ENCODE measurements at regions not wholly inside any gene's neighbourhood (a gene's known extent, or its start where the extent isn't known, plus 50 kb on each side); places are given as distances from the start of the nearest gene placed in this dataset.

DNA sequence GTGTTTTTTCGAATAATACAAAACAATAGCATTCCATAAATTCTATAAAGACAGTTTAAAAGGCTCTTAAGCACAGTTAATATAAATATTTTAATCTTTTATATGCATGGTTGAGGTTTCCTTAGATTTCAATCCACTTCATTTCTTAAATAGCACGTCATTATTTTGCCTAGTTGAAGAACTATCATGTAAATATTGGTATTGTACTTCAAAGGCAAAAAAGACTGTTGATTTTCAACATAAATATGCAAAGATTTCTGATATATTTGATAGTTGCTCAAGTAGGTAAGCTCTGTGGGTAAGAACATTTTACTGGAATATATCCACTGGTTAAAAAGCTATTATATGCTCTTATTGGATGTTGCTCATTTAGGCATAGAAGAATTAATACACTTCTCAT, 458.6 kb downstream of the NR2F1-AS1 start:
- no peak overlapping the region for H3K4me3 ChIP-seq (ENCODE audit: low read depth, low read length)
- no peak for DNase-seq (ENCODE audit: low read depth)
- TF ChIP-seq, protein P1, sequence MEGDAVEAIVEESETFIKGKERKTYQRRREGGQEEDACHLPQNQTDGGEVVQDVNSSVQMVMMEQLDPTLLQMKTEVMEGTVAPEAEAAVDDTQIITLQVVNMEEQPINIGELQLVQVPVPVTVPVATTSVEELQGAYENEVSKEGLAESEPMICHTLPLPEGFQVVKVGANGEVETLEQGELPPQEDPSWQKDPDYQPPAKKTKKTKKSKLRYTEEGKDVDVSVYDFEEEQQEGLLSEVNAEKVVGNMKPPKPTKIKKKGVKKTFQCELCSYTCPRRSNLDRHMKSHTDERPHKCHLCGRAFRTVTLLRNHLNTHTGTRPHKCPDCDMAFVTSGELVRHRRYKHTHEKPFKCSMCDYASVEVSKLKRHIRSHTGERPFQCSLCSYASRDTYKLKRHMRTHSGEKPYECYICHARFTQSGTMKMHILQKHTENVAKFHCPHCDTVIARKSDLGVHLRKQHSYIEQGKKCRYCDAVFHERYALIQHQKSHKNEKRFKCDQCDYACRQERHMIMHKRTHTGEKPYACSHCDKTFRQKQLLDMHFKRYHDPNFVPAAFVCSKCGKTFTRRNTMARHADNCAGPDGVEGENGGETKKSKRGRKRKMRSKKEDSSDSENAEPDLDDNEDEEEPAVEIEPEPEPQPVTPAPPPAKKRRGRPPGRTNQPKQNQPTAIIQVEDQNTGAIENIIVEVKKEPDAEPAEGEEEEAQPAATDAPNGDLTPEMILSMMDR (IDR thresholded peaks at IDR 0.05; ENCODE audit: insufficient read depth, low read depth, low read length): no peak

DNA sequence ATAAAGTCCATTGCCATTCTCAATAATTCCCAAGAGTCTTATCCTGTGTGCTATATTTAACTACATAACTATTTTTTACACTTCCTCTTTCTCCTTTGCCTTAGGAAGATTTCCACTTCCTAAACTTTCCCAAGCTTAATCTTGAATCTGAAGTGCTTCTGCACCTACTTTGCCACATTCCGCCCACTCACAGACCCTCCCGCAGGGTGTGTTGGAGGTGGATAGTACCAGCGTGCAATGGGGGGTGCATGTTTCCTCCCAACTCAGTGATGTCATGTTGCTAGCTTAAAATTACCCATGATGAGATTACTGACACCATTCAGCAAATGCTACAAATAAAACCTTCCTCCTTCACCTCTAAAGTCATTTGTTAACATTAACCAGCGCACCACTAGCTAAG, 460.2 kb downstream of the NR2F1-AS1 start:
- TF ChIP-seq, protein P1 (IDR thresholded peaks at IDR 0.05; ENCODE audit: insufficient read depth, low read depth, low read length): no peak
- no peak for DNase-seq (ENCODE audit: low read depth)
- H3K4me3 ChIP-seq (ENCODE audit: low read depth, low read length): no peak overlapping the region

- TF ChIP-seq, protein P1 (IDR thresholded peaks at IDR 0.05; ENCODE audit: insufficient read depth, low read depth, low read length): no peak
- H3K4me3 ChIP-seq (ENCODE audit: low read depth, low read length): no peak overlapping the region
- no peak for DNase-seq (ENCODE audit: low read depth)
Observed at GRCh38 chr5:93120051-93120450, 461.0 kb downstream of the NR2F1-AS1 start.

- DNase-seq (ENCODE audit: low read depth): no peak
- no peak overlapping the region for H3K4me3 ChIP-seq (ENCODE audit: low read depth, low read length)
- TF ChIP-seq, protein P1 (IDR thresholded peaks at IDR 0.05; ENCODE audit: insufficient read depth, low read depth, low read length): no peak
Observed at GRCh38 chr5:93117751-93118531, 463.1 kb downstream of the NR2F1-AS1 start.

DNA sequence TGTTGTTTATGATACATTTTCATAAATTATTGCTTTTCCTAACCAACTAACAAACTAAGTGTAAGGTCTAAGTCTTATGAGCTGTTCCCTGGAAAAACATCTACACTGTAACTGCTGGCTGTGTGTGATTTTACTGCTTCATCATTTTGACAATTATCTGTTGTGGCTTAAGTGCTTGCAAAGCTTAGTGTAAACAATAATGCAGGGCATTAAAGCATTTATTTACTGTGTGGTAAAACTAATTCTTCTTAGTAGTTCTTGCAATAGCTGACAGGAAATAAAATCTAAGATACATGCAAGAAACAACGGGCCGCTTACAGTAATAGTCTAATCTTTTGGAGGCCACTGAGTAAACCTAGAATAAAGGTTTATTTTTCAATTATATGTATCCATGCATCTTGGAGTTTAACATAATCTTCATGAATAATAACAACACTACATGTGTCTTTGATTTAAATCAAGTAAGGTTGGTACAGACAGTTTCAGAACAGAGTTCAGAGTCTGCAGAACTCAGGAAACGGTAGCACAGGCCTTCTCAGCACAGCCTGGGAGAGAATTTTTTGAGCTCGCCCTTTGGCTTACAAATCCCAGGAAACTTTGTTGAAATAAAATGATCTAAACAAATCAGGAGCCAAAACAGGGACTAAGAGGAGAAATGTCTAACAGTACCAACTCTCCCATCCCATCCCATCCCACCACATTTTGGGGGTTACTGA, 473.1 kb downstream of the NR2F1-AS1 start:
- TF ChIP-seq, protein P1 (IDR thresholded peaks at IDR 0.05; ENCODE audit: insufficient read depth, low read depth, low read length): no peak
- DNase-seq (ENCODE audit: low read depth): peak; percentile 96

DNA sequence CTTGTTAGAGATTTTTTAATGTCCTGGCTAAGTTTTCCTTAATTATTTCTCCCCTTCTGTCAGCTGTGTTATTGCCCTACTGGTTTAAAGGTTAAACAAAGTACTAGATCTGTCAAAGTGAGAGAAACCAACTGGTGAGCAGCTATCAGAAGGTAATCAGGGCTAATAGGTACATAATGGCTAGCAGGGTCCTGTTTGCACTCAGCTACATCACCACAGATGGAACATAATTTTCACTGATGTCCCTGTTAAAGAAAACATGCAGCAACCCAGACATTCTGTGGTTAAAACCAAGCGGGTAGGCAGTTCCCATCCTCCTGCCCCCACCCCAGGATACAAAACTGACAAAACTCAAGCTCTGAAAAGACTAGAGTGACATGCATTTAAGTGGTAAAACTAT, 473.9 kb downstream of the NR2F1-AS1 start:
- TF ChIP-seq, protein P1 (IDR thresholded peaks at IDR 0.05; ENCODE audit: insufficient read depth, low read depth, low read length): no peak
- peak; percentile 92 for DNase-seq (ENCODE audit: low read depth)
- H3K4me3 ChIP-seq (ENCODE audit: low read depth, low read length): no peak overlapping the region

More for the DNA sequence above, 473.1 kb downstream of the NR2F1-AS1 start:
- no peak overlapping the region for H3K4me3 ChIP-seq (ENCODE audit: low read depth, low read length)
